NCI-H345 (cell line): ENCODE measurements at regions not wholly inside any gene's neighbourhood (a gene's known extent, or its start where the extent isn't known, plus 50 kb on each side); places are given as distances from the start of the nearest gene placed in this dataset.
"Not testable (repeated sequence)": the region's sequence is repeated elsewhere in the genome, so short reads cannot be mapped to it uniquely, and the experiment has no call there.

Source experiments
- DNase-seq: peaks from one replicate; lab custom pipeline; 2025; lab: John Stamatoyannopoulos, UW

- DNase-seq = no peak
Observed at GRCh38 chr18:10169814-10170213, 256.0 kb downstream of the VAPA start.

DNA sequence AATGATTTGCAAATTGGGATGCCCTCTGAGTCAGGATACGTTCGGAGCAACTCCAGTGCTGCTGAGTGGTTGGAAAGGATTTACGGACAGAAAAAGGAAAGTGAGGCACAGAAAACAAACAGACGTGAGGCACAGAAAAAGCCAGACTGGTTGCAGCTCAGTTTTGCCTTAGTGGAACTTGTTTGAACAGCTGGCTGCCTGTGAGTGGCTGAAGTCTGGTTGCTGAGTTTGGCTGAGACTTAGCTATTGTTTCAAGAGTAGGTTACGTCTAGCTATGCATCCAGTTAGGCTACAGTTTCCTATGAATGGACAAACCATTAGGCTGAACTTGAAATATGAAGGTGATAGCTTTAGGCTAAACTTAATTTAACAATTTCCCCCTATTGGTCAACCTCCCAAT, 256.6 kb downstream of the VAPA start:
- DNase-seq = peak; percentile 81

DNA sequence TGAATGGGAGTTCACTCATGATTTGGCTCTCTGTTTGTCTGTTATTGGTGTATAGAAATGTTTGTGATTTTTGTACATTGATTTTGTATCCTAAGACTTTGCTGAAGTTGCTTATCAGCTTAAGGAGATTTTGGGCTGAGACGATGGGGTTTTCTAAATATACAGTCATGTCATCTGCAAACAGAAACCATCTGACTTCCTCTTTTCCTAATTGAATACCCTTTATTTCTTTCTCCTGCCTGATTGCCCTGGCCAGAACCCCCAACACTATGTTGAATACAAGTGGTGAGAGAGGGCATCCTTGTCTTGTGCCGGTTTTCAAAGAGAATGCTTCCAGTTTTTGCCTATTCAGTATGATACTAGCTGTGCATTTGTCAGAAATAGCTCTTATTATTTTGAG, 261.5 kb downstream of the VAPA start:
- DNase-seq = not testable (repeated sequence)

GRCh38 chr18:10179326-10179725, 265.5 kb downstream of the VAPA start:
- not testable (repeated sequence) for DNase-seq

GRCh38 chr18:10182009-10182624, 268.3 kb downstream of the VAPA start:
- no peak for DNase-seq

GRCh38 chr18:10184776-10185175, 269.7 kb upstream of the APCDD1 start:
- DNase-seq = no peak

DNA sequence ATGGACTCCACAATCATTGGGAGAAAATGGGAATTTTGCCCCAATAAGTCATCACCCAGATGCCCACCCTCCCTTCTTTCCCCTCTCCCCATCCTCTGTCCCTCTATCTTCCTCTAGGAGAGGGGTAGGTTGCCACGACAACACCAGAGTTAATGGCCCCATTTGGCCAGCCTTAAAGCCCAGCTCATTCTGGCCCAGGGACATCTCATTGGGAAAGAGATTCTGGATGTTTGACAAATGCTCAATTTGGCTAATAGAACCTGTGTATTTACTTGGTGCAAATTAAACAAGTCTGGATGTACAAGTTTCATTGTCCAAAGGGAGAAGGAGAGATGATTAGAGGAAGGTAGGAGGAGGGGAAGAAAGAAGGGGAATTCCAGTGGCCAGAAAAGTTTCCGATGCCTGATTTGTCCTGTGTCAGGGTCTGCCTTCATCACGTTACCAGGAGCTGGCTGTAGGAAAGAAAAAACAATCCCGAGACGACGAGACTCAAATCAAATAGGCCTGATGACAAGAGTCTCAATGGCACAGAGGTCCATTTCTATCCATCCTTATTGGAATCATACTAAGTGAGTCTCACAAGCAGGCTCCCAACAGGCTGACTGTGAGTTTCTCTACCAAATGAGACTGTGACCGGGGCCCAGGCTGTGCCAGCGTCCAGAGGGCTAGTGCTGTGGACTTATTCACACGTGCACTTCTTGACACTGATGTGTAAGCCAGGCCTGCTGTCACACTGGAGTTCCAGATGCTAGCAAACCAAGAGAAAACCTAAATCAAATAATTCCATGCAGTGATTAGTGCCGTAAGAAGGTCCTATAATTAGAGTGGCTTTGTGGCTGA, 265.2 kb upstream of the APCDD1 start:
- DNase-seq = no peak

- DNase-seq = no peak
Observed at GRCh38 chr18:10190564-10190963, 263.9 kb upstream of the APCDD1 start.

DNA sequence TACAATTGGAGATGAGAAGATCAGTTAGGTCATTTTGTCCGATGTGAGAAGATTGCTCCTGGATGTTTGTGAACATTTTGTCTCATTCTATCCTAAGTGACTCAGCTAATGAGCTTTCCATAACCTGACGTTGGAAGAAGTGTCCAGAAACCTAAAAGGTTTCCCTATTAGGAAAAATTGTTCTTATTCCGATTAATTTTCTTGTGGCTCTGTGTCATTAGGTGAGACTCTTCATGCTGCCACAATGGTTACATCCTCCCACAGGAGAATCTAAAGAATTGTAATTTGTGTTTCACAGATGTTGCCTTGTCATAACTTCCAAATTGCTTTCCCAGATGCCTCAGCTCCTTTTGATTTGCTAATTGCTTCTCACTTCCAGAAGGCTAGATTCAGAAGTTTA, 261.0 kb upstream of the APCDD1 start:
- no peak for DNase-seq

- DNase-seq = no peak
Observed at GRCh38 chr18:10194592-10194991, 259.8 kb upstream of the APCDD1 start.

DNA sequence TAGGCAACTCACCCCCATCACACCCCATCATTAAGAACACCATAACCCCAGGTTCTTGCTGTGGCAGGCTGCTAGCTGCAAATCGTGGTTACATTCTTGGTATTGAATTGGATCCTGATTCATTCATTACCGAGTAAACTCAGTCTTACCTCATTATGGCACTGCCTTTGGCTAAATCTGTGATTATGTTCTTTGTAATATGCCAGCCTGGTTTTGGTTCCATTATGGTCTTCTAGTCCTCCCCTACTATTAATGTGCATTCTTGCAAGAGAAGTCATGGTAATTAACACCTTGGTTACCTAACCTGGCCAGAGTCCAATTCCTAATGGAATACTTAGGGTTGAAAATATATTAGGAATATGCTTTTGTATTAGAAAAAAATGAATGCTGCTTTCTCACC, 258.9 kb upstream of the APCDD1 start:
- no peak for DNase-seq

- no peak for DNase-seq
Observed at GRCh38 chr18:10197097-10197496, 257.3 kb upstream of the APCDD1 start.

DNA sequence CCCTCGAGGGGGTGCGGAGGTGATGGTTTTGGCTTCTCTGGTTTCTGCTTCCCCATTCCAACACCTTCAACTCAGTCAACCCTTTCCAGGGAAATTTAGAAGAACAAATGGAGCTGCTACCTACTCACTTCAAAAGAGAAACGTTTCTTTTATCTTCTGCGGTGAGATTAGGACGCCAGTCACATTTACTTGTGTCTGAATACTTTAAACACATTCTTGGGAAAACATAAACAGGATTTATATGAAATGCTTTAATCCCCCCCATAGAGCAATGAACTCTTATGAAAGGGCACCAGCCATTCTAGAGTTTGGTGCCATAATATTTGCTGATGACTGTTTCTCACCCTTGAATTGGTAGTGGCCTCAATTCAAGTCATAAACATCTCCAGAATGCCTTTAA, 253.2 kb upstream of the APCDD1 start:
- DNase-seq = no peak

- no peak for DNase-seq
Observed at GRCh38 chr18:10201659-10202058, 252.8 kb upstream of the APCDD1 start.

DNA sequence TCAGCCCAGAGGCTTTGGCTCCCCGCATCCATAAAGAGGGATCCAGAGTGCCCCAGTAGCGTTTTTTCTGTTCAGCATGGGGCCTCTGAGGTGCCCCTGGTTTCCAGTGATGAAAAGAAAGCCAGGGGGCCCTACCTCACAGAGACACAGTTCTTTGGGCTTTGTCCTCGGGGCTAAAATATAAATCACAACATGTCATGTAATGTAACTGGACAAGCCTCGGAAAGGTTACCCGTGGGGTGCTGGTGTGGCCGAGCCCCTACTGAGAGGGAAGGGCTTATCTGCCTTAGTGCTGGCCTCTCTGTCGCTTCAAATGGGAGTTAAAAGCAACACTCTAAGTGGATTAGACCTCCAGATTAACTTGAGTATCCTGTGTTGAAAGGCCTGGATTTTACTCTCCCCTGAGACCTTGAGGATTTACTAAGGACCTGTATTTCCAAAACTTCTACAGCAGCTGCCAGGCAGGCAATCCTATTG, 251.6 kb upstream of the APCDD1 start:
- no peak for DNase-seq

DNA sequence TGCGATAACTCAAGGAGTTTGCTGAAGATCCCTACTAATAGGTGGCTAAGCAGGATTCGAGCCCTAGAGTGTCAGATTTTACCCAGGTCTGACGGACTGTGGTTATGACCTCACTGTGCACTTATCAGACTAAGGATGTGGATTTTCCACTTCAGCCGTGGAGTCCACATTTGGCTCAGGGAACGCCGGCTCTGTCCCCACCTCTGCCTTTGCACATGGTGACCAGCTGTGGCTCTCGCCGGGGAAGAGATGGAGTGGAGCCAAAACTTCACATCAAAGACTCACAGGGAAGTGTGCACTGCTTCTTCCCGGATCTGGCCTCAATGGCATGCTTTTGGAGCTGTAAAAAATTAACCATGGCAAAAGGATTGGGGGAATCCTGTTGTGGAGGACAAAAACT, 249.3 kb upstream of the APCDD1 start:
- no peak for DNase-seq

GRCh38 chr18:10207682-10208345, 246.6 kb upstream of the APCDD1 start:
- no peak for DNase-seq

GRCh38 chr18:10209302-10209701, 245.1 kb upstream of the APCDD1 start:
- no peak for DNase-seq

DNA sequence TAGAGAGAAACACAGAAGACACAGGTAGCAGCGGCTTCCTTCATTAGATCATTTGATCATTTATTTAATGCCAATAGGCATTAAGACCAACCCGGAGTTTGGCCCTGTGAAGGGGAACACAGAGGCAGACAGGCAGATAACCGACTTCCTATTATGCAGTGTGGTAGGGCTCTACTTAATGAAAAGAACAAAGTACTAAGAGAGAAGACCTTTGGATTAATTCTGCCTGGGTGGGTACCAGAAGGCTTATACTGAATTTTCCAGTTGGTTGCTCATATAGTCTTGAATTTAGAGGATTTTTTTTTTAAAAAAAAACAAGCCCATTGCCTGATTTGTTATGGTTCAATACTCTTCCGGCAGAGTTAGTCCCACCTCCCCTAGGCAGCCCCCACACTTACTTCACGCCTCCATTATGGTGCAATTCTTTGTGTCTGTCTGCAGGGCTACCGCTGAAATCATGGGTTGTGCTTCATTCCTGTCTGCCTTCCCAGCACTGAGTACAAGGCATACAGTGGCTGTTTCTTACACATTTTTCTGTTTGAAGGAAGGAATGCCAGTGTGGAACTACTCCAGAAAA, 244.3 kb upstream of the APCDD1 start:
- DNase-seq = no peak

GRCh38 chr18:10213526-10213925, 240.9 kb upstream of the APCDD1 start:
- DNase-seq = peak; percentile 76

DNA sequence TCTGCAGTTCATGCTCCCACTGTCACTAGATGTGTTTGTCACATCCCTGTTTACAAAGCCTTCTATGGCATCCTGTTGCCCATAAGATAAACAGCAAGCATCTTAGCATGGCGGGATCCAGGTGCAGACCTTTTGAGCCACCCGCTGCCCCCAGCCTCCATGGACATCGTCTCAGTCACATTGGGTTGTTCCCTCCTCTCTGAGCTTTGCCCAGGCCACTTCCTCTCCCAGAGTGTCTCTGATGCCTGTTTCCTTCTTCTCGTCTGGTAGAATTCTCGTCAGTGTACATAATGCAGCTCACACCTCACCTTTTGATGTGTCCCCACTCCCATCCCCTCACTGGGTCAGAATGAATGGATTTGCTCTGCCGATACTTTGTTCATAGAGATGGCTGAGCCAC, 239.0 kb upstream of the APCDD1 start:
- DNase-seq = no peak

DNA sequence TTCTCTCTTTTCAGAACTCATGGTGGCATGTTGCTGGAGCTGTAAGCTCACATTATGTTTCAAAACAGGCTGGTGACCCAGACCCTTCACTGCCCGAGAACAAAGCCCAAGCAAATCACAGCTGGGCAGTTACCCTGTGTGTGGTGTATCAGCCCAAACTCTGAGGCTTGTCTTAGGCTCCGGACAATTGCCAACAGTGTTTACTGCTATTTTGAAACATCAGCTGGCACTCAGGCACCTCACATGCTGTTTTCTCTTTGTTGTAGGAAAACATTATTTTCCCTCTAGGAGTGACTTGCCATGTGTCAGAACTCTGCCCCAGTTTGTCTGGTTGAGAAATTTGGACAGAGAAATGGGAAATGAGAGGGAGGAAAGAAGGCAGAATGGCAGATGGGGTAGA, 237.6 kb upstream of the APCDD1 start:
- no peak for DNase-seq

GRCh38 chr18:10217211-10217610, 237.2 kb upstream of the APCDD1 start:
- DNase-seq = no peak
